Smooth muscle cell (in vitro differentiated cells): ENCODE measurements at regions not wholly inside any gene's neighbourhood (a gene's known extent, or its start where the extent isn't known, plus 50 kb on each side); places are given as distances from the start of the nearest gene placed in this dataset.
A peak's percentile ranks its signal among the peaks of the same experiment; 100 is the strongest.

Source experiments
- DNase-seq: peaks from one replicate; lab custom pipeline; 2025; ENCODE audit not compliant: unreplicated experiment; lab: John Stamatoyannopoulos, UW
- H2AFZ ChIP-seq: fragments of 200-600 bp; sonication (generic); 2 replicates; pipeline ENCODE4 v1.6.0; 2016; ENCODE audit warnings: antibody characterized with exemption, low read depth, mild to moderate bottlenecking
- H3F3A ChIP-seq: fragments of 200-600 bp; sonication (generic); 2 replicates; pipeline ENCODE4 v1.6.0; 2017; ENCODE audit warnings: antibody characterized with exemption, low read depth
- H3K27ac ChIP-seq: fragments of 200-600 bp; sonication (generic); 2 replicates; pipeline ENCODE4 v1.5.1; 2016; ENCODE audit warnings: low read depth, mild to moderate bottlenecking
- H3K27me3 ChIP-seq: fragments of 200-600 bp; sonication (generic); 2 replicates; pipeline ENCODE4 v1.6.1; 2016; ENCODE audit warnings: low read depth, mild to moderate bottlenecking
- H3K36me3 ChIP-seq: fragments of 200-600 bp; sonication (generic); 2 replicates; pipeline ENCODE4 v1.5.1; 2016; ENCODE audit warnings: low read depth
- H3K4me1 ChIP-seq: fragments of 200-600 bp; sonication (generic); 2 replicates; pipeline ENCODE4 v1.5.1; 2016; ENCODE audit warnings: low read depth
- H3K4me2 ChIP-seq: fragments of 200-600 bp; sonication (generic); 2 replicates; pipeline ENCODE4 v1.6.0; 2016; ENCODE audit warnings: mild to moderate bottlenecking
- H3K4me3 ChIP-seq: fragments of 200-600 bp; sonication (generic); 2 replicates; pipeline ENCODE4 v1.5.1; 2016; ENCODE audit warnings: mild to moderate bottlenecking
- H3K79me2 ChIP-seq: fragments of 200-600 bp; sonication (generic); 2 replicates; pipeline ENCODE4 v1.6.0; 2016; ENCODE audit warnings: low read depth, mild to moderate bottlenecking
- H3K9ac ChIP-seq: fragments of 200-600 bp; sonication (generic); 2 replicates; pipeline ENCODE4 v1.6.0; 2016; ENCODE audit warnings: low read depth
- H3K9me3 ChIP-seq: fragments of 200-600 bp; sonication (generic); replicated peaks from 2 replicates; pipeline ENCODE4 v1.5.1; 2016; ENCODE audit warnings: low read depth
- H4K20me1 ChIP-seq: fragments of 200-600 bp; sonication (generic); 2 replicates; pipeline ENCODE4 v1.6.0; 2016; ENCODE audit warnings: low read depth
- WGBS: methylation state at CpG from one replicate; pipeline ENCODE4 v1.1.7; 2016; ENCODE audit warnings: low lambda C conversion rate; 5-methylcytosine and 5-hydroxymethylcytosine counted together
- TF ChIP-seq, protein P1 (sequence below): fragments of 200-600 bp; sonication (generic); IDR thresholded peaks from 2 replicates; pipeline ENCODE4 v1.5.1; 2017; ENCODE audit warnings: borderline replicate concordance, mild to moderate bottlenecking, antibody characterized with exemption; ENCODE audit not compliant: insufficient read depth, poor library complexity, severe bottlenecking

DNA sequence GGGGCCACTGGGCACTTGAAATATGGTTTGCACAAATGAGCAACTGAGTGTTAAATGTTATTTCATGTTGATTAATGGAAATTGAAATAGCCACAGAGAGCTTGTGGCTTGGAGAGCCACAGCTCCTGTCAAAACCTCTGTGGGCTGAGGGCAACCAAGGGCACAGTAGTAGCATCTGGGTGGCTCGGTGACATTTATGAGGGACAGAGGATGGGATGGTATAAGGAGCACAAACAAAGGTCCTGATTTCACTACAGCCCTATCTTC lies 215.9 kb downstream of the SOX9 start:
- TF ChIP-seq, protein P1, sequence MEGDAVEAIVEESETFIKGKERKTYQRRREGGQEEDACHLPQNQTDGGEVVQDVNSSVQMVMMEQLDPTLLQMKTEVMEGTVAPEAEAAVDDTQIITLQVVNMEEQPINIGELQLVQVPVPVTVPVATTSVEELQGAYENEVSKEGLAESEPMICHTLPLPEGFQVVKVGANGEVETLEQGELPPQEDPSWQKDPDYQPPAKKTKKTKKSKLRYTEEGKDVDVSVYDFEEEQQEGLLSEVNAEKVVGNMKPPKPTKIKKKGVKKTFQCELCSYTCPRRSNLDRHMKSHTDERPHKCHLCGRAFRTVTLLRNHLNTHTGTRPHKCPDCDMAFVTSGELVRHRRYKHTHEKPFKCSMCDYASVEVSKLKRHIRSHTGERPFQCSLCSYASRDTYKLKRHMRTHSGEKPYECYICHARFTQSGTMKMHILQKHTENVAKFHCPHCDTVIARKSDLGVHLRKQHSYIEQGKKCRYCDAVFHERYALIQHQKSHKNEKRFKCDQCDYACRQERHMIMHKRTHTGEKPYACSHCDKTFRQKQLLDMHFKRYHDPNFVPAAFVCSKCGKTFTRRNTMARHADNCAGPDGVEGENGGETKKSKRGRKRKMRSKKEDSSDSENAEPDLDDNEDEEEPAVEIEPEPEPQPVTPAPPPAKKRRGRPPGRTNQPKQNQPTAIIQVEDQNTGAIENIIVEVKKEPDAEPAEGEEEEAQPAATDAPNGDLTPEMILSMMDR: no peak
- H3K4me1 ChIP-seq: peaks cover 13% of the 10 kb centered on the region
- H3F3A ChIP-seq: no peaks in the 10 kb centered on the region
- H3K79me2 ChIP-seq: no peaks in the 10 kb centered on the region
- no peak overlapping the region for H3K4me3 ChIP-seq
- H3K27me3 ChIP-seq: no peaks in the 10 kb centered on the region
- H3K36me3 ChIP-seq: no peaks in the 10 kb centered on the region
- DNase-seq: no peak
- 100% methylated on average over 1 of the region's 1 CpG for WGBS
- H3K27ac ChIP-seq: no peak overlapping the region
- H4K20me1 ChIP-seq: no peaks in the 10 kb centered on the region
- H3K9ac ChIP-seq: no peak overlapping the region
- no peak overlapping the region for H2AFZ ChIP-seq
- no peaks in the 10 kb centered on the region for H3K9me3 ChIP-seq
- H3K4me2 ChIP-seq: no peak overlapping the region

DNA sequence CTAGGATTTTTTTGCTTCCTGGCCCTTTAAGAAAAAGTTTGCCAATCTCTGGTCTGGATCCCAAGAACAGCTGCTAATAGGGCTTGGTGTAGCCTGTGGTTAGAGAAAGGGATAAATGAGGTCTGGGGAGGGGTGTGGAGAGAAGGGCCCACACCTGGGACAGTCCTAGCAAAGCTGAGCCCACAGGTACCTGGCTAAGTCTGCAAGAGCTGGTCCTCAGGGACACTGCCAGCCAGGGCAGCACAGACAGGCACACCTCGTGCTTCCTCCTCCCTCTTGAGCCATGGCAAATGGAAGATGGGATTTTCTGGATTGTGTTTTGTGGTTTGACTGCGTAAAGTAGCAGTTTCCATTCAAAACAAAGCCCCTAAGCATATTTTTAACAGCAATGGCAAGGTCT lies 217.5 kb downstream of the SOX9 start:
- no peaks in the 10 kb centered on the region for H3K36me3 ChIP-seq
- H3K4me1 ChIP-seq: peaks cover 13% of the 10 kb centered on the region
- H3K9ac ChIP-seq: peak overlapping the region; percentile 24
- no peaks in the 10 kb centered on the region for H3F3A ChIP-seq
- H3K4me3 ChIP-seq: no peak overlapping the region
- no peaks in the 10 kb centered on the region for H3K27me3 ChIP-seq
- peak overlapping the region; percentile 32 for H3K4me2 ChIP-seq
- no peak for DNase-seq
- no peaks in the 10 kb centered on the region for H3K9me3 ChIP-seq
- TF ChIP-seq, protein P1: no peak
- no peaks in the 10 kb centered on the region for H3K79me2 ChIP-seq
- 17% methylated on average over 2 of the region's 2 CpGs for WGBS
- peak overlapping the region; percentile 96 for H3K27ac ChIP-seq
- no peak overlapping the region for H2AFZ ChIP-seq
- no peaks in the 10 kb centered on the region for H4K20me1 ChIP-seq

DNA sequence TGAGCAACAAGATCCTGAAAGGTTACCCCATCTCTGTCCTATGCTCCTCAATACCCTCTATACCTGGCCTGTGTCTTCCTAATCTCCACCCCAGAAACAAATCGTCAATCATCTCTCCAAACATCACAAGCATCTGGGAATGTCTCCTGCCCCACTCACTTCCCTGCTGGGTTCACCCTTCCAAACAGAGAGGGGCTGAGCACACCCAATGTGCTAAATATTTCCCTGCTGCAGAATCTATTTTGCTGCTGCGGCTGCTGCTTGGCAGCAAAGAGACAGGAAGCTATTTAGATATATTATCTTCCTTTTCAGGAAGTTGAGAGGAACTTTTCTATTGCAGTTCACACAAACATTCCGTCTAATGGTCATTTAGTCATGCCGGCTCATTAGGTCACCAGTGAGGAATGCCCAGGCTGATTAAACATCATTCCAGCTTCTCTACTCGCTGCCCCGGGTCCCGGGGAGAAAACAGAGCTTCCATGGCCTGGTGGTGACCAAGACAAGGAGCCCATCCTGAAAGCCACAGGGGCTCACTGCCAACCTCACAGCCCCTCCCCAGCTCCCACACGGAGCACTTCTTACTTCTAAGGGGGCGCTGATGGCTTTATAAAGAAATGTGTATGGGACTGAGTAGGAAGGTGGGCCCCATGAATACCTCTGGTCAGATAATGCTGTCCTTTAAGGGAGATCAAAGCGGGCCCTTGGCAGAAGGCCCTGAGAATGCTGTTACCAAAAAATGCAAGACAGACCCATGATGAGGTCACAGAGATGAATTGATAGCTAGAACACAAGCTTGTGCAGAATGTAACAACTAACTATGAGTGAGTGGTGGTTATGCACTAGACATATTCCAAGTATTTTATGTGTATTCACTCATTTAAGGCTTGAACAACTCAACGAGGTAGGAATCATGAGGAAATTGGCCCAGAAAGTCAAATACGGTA lies 218.3 kb downstream of the SOX9 start:
- Histone ChIP-seq H3K27me3 (no peaks in the 10 kb centered on the region), H3K9me3 (no peaks in the 10 kb centered on the region), H4K20me1 (no peaks in the 10 kb centered on the region), H2AFZ (peak overlapping the region; percentile 28), H3K27ac (peak overlapping the region; percentile 96), H3K9ac (peak overlapping the region; percentile 78), H3K36me3 (no peaks in the 10 kb centered on the region), H3K4me1 (peaks cover 13% of the 10 kb centered on the region), H3K79me2 (no peaks in the 10 kb centered on the region), H3F3A (no peaks in the 10 kb centered on the region), H3K4me2 (peak overlapping the region; percentile 66), H3K4me3 (no peak overlapping the region)
- WGBS: 16% methylated on average over 12 of the region's 12 CpGs
- TF ChIP-seq, protein P1: no peak
- DNase-seq: peak; percentile 6

DNA sequence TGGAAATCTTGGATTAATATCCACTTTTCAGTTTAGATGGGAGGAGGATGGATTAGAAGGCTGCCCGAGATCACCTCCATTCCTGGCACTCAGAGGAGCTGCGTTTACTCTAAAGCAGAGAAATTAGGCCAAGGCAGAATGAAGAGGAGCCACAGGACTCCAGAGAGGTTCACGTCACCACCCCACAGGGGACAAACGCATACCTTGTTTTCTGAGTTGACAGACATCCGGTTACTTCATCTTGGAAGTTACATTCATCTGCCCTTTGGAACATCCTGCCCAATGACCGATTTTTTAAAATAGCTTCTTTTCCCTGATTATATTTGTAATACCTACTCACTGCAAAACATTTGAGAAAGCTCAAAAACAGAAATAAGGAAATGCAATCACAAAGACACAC lies 220.0 kb downstream of the SOX9 start:
- Histone ChIP-seq H3K4me1 (peaks cover 11% of the 10 kb centered on the region), H3K27ac (no peak overlapping the region), H3K9me3 (no peaks in the 10 kb centered on the region), H3K9ac (no peak overlapping the region), H2AFZ (no peak overlapping the region), H3K4me3 (no peak overlapping the region), H3K27me3 (no peaks in the 10 kb centered on the region), H3K36me3 (no peaks in the 10 kb centered on the region), H4K20me1 (no peaks in the 10 kb centered on the region), H3K4me2 (no peak overlapping the region), H3K79me2 (no peaks in the 10 kb centered on the region), H3F3A (no peaks in the 10 kb centered on the region)
- no peak for DNase-seq
- TF ChIP-seq, protein P1: no peak
- WGBS: 89% methylated on average over 6 of the region's 6 CpGs
